ENCODE measurements at regions not wholly inside any gene's neighbourhood (a gene's known extent, or its start where the extent isn't known, plus 50 kb on each side); places are given as distances from the start of the nearest gene placed in this dataset.

- no peak for TF ChIP-seq POLR2AphosphoS5 (IDR thresholded peaks at IDR 0.05)
- TF ChIP-seq CTCF (IDR thresholded peaks at IDR 0.05): no peak
These were observed 444.6 kb upstream of the SGCG start for GRCh38 chr13:22736084-22736767.

All from gastroesophageal sphincter (tissue), 3 donors.